ENCODE measurements at regions not wholly inside any gene's neighbourhood (a gene's known extent, or its start where the extent isn't known, plus 50 kb on each side); places are given as distances from the start of the nearest gene placed in this dataset.

GRCh38 chr18:77896586-77897252 lies 647.1 kb downstream of the GALR1 start:
- Histone ChIP-seq H3K9me2 (ENCODE audit: insufficient read depth, low read length) (no peaks in the 10 kb centered on the region), H3K27ac (ENCODE audit: low read depth, low read length, poor library complexity, severe bottlenecking) (no peak overlapping the region), H3K4me1 (ENCODE audit: insufficient read depth, low read length, poor library complexity, severe bottlenecking) (no peaks in the 10 kb centered on the region), H3K79me2 (ENCODE audit: insufficient read depth, low read depth, low read length) (no peaks in the 10 kb centered on the region), H2AFZ (ENCODE audit: low read length) (no peak overlapping the region), H4K20me1 (ENCODE audit: insufficient read depth, low read length) (no peaks in the 10 kb centered on the region), H3K4me2 (ENCODE audit: low read length) (no peak overlapping the region), H3K9me3 (ENCODE audit: low read length) (no peaks in the 10 kb centered on the region), H3K36me3 (ENCODE audit: insufficient read depth, low read length) (no peaks in the 10 kb centered on the region), H3K4me3 (ENCODE audit: low read depth, low read length, poor library complexity, severe bottlenecking) (no peak overlapping the region)
- DNase-seq (ENCODE audit: low spot score) = no peak
- ChIA-PET POLR2A (no interaction called here), CTCF (ENCODE audit: unreplicated experiment) (no interaction called here)
- BruUV-seq (replicated peaks) = no TSS peak
- intact Hi-C loops (cut with micrococcal nuclease; ENCODE audit: unreplicated experiment) = no loop called here
- TF ChIP-seq, protein P1, sequence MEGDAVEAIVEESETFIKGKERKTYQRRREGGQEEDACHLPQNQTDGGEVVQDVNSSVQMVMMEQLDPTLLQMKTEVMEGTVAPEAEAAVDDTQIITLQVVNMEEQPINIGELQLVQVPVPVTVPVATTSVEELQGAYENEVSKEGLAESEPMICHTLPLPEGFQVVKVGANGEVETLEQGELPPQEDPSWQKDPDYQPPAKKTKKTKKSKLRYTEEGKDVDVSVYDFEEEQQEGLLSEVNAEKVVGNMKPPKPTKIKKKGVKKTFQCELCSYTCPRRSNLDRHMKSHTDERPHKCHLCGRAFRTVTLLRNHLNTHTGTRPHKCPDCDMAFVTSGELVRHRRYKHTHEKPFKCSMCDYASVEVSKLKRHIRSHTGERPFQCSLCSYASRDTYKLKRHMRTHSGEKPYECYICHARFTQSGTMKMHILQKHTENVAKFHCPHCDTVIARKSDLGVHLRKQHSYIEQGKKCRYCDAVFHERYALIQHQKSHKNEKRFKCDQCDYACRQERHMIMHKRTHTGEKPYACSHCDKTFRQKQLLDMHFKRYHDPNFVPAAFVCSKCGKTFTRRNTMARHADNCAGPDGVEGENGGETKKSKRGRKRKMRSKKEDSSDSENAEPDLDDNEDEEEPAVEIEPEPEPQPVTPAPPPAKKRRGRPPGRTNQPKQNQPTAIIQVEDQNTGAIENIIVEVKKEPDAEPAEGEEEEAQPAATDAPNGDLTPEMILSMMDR (conservative IDR thresholded peaks at IDR 0.05; ENCODE audit: low read length) = no peak
- TF ChIP-seq EZH2phosphoT487 (IDR thresholded peaks at IDR 0.05; ENCODE audit: borderline replicate concordance, low read depth, low read length) = no peak

DNA sequence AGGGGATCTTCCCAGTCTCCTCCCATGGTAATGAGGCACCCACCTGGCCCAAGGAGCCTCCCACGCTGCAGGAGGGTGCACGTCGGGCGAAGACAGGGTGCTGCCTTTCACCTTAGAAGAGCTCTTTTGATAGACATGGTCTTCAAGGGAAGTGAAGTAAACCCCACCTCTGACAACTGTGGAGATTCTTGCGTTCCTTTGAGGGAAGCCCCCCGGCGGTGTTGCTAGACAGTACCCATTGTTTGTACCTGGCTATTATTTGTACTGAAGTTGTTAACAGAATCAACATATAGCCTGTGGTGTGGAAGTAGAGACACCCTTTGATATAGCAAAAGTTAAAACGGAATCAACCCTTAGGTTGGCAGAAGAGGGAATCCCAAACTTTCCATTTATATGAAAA lies 648.0 kb downstream of the GALR1 start:
- ChIA-PET POLR2A (no interaction called here), CTCF (ENCODE audit: unreplicated experiment) (no interaction called here)
- Histone ChIP-seq H3K4me1 (ENCODE audit: insufficient read depth, low read length, poor library complexity, severe bottlenecking) (no peaks in the 10 kb centered on the region), H3K9me3 (ENCODE audit: low read length) (no peaks in the 10 kb centered on the region), H3K9me2 (ENCODE audit: insufficient read depth, low read length) (no peaks in the 10 kb centered on the region), H3K79me2 (ENCODE audit: insufficient read depth, low read depth, low read length) (no peaks in the 10 kb centered on the region), H3K4me3 (ENCODE audit: low read depth, low read length, poor library complexity, severe bottlenecking) (no peak overlapping the region), H4K20me1 (ENCODE audit: insufficient read depth, low read length) (no peaks in the 10 kb centered on the region), H3K36me3 (ENCODE audit: insufficient read depth, low read length) (no peaks in the 10 kb centered on the region), H3K4me2 (ENCODE audit: low read length) (no peak overlapping the region), H2AFZ (ENCODE audit: low read length) (no peak overlapping the region), H3K27ac (ENCODE audit: low read depth, low read length, poor library complexity, severe bottlenecking) (no peak overlapping the region)
- no peak for TF ChIP-seq EZH2phosphoT487 (IDR thresholded peaks at IDR 0.05; ENCODE audit: borderline replicate concordance, low read depth, low read length)
- TF ChIP-seq, protein P1 (conservative IDR thresholded peaks at IDR 0.05; ENCODE audit: low read length) = no peak
- intact Hi-C loops (cut with micrococcal nuclease; ENCODE audit: unreplicated experiment) = no loop called here
- no TSS peak for BruUV-seq (replicated peaks)
- DNase-seq (ENCODE audit: low spot score) = no peak

DNA sequence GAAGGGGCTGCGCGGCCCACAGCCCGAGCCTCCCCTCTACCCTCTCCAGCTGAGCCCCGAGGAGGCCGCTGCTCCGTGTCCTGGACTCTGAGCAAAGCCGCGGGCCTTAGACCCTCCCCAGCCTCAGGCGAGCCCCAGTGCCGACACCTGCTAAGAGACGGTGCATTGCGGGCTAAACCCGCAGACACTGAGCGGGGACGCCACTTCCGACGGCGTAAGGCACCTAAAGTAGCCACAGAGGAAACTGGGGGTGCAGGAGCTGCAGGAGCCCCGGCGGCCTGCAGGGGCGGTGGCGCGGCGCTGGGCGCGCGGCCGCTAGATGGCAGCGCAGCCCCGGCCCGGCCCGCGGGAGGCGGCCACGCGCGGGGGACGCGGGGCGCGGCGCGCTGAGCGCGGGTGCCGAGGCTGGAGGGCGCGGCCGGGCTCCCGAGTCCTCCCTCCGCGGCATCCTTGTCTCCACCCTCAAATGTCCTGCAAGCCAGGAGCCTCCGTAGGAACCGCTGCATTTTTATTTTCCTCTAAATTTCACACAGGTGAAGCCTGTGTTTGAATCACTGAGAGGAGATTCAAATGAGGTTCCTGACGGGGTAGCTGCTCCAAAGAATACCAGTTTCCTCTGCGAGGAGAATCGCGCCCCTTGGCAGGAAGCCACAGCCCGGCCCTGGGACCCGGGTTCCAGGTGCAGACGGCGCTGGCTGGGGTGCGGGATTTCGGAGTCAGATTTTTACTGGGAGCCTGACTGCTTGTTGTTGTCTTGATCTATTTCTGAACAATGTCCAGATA lies 650.5 kb downstream of the GALR1 start:
- H3K4me2 ChIP-seq (ENCODE audit: low read length) = no peak overlapping the region
- no peaks in the 10 kb centered on the region for H4K20me1 ChIP-seq (ENCODE audit: insufficient read depth, low read length)
- DNase-seq (ENCODE audit: low spot score) = no peak
- CTCF ChIA-PET (ENCODE audit: unreplicated experiment) = no interaction called here
- H3K36me3 ChIP-seq (ENCODE audit: insufficient read depth, low read length) = no peaks in the 10 kb centered on the region
- no peaks in the 10 kb centered on the region for H3K9me2 ChIP-seq (ENCODE audit: insufficient read depth, low read length)
- H3K9me3 ChIP-seq (ENCODE audit: low read length) = no peaks in the 10 kb centered on the region
- POLR2A ChIA-PET = no interaction called here
- H3K4me3 ChIP-seq (ENCODE audit: low read depth, low read length, poor library complexity, severe bottlenecking) = no peak overlapping the region
- intact Hi-C loops (cut with micrococcal nuclease; ENCODE audit: unreplicated experiment) = no loop called here
- H3K27ac ChIP-seq (ENCODE audit: low read depth, low read length, poor library complexity, severe bottlenecking) = no peak overlapping the region
- no peaks in the 10 kb centered on the region for H3K4me1 ChIP-seq (ENCODE audit: insufficient read depth, low read length, poor library complexity, severe bottlenecking)
- BruUV-seq (replicated peaks) = no TSS peak
- no peak overlapping the region for H2AFZ ChIP-seq (ENCODE audit: low read length)
- TF ChIP-seq EZH2phosphoT487 (IDR thresholded peaks at IDR 0.05; ENCODE audit: borderline replicate concordance, low read depth, low read length) = no peak
- TF ChIP-seq, protein P1 (conservative IDR thresholded peaks at IDR 0.05; ENCODE audit: low read length) = no peak
- no peaks in the 10 kb centered on the region for H3K79me2 ChIP-seq (ENCODE audit: insufficient read depth, low read depth, low read length)
